ENCODE measurements at regions not wholly inside any gene's neighbourhood (a gene's known extent, or its start where the extent isn't known, plus 50 kb on each side); places are given as distances from the start of the nearest gene placed in this dataset.

GRCh38 chr1:219782311-219782710, 146.0 kb downstream of the SLC30A10 start:
- H3K4me1 Mint-ChIP-seq: no peaks in the 10 kb centered on the region
- ChIA-PET POLR2A (no interaction called here), CTCF (no interaction called here)
- H3K27ac Mint-ChIP-seq: no peak overlapping the region
- ATAC-seq (ENCODE audit: low read depth) (no peak), DNase-seq (no peak)
- H3K9me3 Mint-ChIP-seq: no peaks in the 10 kb centered on the region
- intact Hi-C loops (cut with micrococcal nuclease): no loop called here
- H3K27me3 Mint-ChIP-seq: peaks cover 9% of the 10 kb centered on the region
- no peak for TF ChIP-seq CTCF (IDR thresholded peaks at IDR 0.05)
- H3K36me3 Mint-ChIP-seq (ENCODE audit: low read depth): no peaks in the 10 kb centered on the region
- no peak overlapping the region for H3K4me3 Mint-ChIP-seq

GRCh38 chr1:219781491-219781890, 146.9 kb downstream of the SLC30A10 start:
- Mint-ChIP-seq H3K4me3 (no peak overlapping the region), H3K27ac (no peak overlapping the region), H3K27me3 (peaks cover 9% of the 10 kb centered on the region), H3K9me3 (no peaks in the 10 kb centered on the region), H3K4me1 (no peaks in the 10 kb centered on the region), H3K36me3 (ENCODE audit: low read depth) (no peaks in the 10 kb centered on the region)
- ATAC-seq (ENCODE audit: low read depth) (no peak), DNase-seq (no peak)
- CTCF ChIA-PET: no interaction called here
- POLR2A ChIA-PET: no interaction called here
- intact Hi-C loops (cut with micrococcal nuclease): no loop called here
- no peak for TF ChIP-seq CTCF (IDR thresholded peaks at IDR 0.05)

- ChIA-PET POLR2A (no interaction called here), CTCF (no interaction called here)
- peaks cover 5% of the 10 kb centered on the region for H3K9me3 Mint-ChIP-seq
- intact Hi-C loops (cut with micrococcal nuclease): no loop called here
- H3K4me3 Mint-ChIP-seq: no peak overlapping the region
- TF ChIP-seq CTCF (IDR thresholded peaks at IDR 0.05): no peak
- no peak for DNase-seq
- no peaks in the 10 kb centered on the region for H3K36me3 Mint-ChIP-seq (ENCODE audit: low read depth)
- ATAC-seq (ENCODE audit: low read depth): no peak
- H3K27ac Mint-ChIP-seq: no peak overlapping the region
- peaks cover 5% of the 10 kb centered on the region for H3K4me1 Mint-ChIP-seq
- peaks cover 9% of the 10 kb centered on the region for H3K27me3 Mint-ChIP-seq
Measured at GRCh38 chr1:219778793-219779369, 149.5 kb downstream of the SLC30A10 start.

- Mint-ChIP-seq H3K27ac (no peak overlapping the region), H3K27me3 (peaks cover 8% of the 10 kb centered on the region), H3K9me3 (peaks cover 8% of the 10 kb centered on the region), H3K4me1 (peaks cover 13% of the 10 kb centered on the region), H3K36me3 (ENCODE audit: low read depth) (no peaks in the 10 kb centered on the region), H3K4me3 (no peak overlapping the region)
- no peak for TF ChIP-seq CTCF (IDR thresholded peaks at IDR 0.05)
- no peak for DNase-seq
- intact Hi-C loops (cut with micrococcal nuclease): no loop called here
- ChIA-PET POLR2A (no interaction called here), CTCF (no interaction called here)
- no peak for ATAC-seq (ENCODE audit: low read depth)
Measured at GRCh38 chr1:219778110-219778509, 150.2 kb downstream of the SLC30A10 start.

GRCh38 chr1:219774386-219774785, 154.0 kb downstream of the SLC30A10 start:
- TF ChIP-seq CTCF (IDR thresholded peaks at IDR 0.05): no peak
- Mint-ChIP-seq H3K4me3 (no peak overlapping the region), H3K27me3 (peaks cover 5% of the 10 kb centered on the region), H3K27ac (no peak overlapping the region), H3K4me1 (peaks cover 13% of the 10 kb centered on the region), H3K9me3 (peaks cover 11% of the 10 kb centered on the region), H3K36me3 (ENCODE audit: low read depth) (no peaks in the 10 kb centered on the region)
- ChIA-PET POLR2A (no interaction called here), CTCF (no interaction called here)
- DNase-seq (no peak), ATAC-seq (ENCODE audit: low read depth) (no peak)
- intact Hi-C loops (cut with micrococcal nuclease): no loop called here
